OCI-LY7 (cell line): ENCODE measurements at regions not wholly inside any gene's neighbourhood (a gene's known extent, or its start where the extent isn't known, plus 50 kb on each side); places are given as distances from the start of the nearest gene placed in this dataset.

Source experiments
- BruUV-seq: library from RNA; stranded (reverse); fragments of 400-500 nt; replicated peaks from 2 replicates; lab custom pipeline; 2021; lab: Mats Ljungman, UMichigan
- CTCF ChIA-PET: fragments of 300-600 bp; sonication (Branson Sonifier 250); formaldehyde crosslinking; loops from one replicate; lab custom pipeline; 2022; ENCODE audit warnings: antibody characterized with exemption; ENCODE audit not compliant: unreplicated experiment; lab: Charles Lee
- POLR2A ChIA-PET: fragments of 300-600 bp; sonication (Branson Sonifier 250); formaldehyde crosslinking; loops from one replicate; lab custom pipeline; 2022; ENCODE audit warnings: antibody characterized with exemption; lab: Charles Lee
- DNase-seq: peaks from one replicate; pipeline ENCODE4 v3.0.0-alpha.2; 2015; ENCODE audit warnings: low spot score
- H2AFZ ChIP-seq: fragments of 200-600 bp; sonication (generic), shearing (Covaris generic); 2 replicates; pipeline ENCODE4 v1.6.1; 2014; ENCODE audit warnings: mild to moderate bottlenecking, antibody characterized with exemption, low read length, moderate library complexity
- H3K27ac ChIP-seq: fragments of 200-600 bp; sonication (generic); 2 replicates; pipeline ENCODE4 v1.5.1; 2014; ENCODE audit warnings: mixed run types, low read depth, mild to moderate bottlenecking, moderate library complexity, low read length, inconsistent platforms; ENCODE audit not compliant: poor library complexity, severe bottlenecking
- H3K36me3 ChIP-seq: fragments of 200-600 bp; sonication (generic); 2 replicates; pipeline ENCODE4 v1.6.1; 2014; ENCODE audit warnings: mild to moderate bottlenecking, antibody characterized with exemption, low read length, moderate library complexity, mixed read lengths; ENCODE audit not compliant: insufficient read depth
- H3K4me1 ChIP-seq: fragments of 200-600 bp; sonication (generic); 2 replicates; pipeline ENCODE4 v1.5.1; 2014; ENCODE audit warnings: mild to moderate bottlenecking, low read length; ENCODE audit not compliant: insufficient read depth, poor library complexity, severe bottlenecking
- H3K4me2 ChIP-seq: fragments of 200-600 bp; sonication (generic); 2 replicates; pipeline ENCODE4 v1.6.1; 2014; ENCODE audit warnings: mild to moderate bottlenecking, low read length
- H3K4me3 ChIP-seq: fragments of 200-600 bp; sonication (generic); 2 replicates; pipeline ENCODE4 v1.5.1; 2014; ENCODE audit warnings: mild to moderate bottlenecking, low read depth, low read length; ENCODE audit not compliant: poor library complexity, severe bottlenecking
- H3K79me2 ChIP-seq: fragments of 200-600 bp; sonication (generic); 2 replicates; pipeline ENCODE4 v1.6.1; 2016; ENCODE audit warnings: low read depth, mild to moderate bottlenecking, low read length, moderate library complexity, mixed read lengths; ENCODE audit not compliant: insufficient read depth
- H3K9me2 ChIP-seq: fragments of 200-600 bp; sonication (generic); 2 replicates; pipeline ENCODE4 v1.6.1; 2016; ENCODE audit warnings: mild to moderate bottlenecking, low read length, mixed read lengths; ENCODE audit not compliant: insufficient read depth
- H3K9me3 ChIP-seq: fragments of 200-600 bp; sonication (generic); 2 replicates; pipeline ENCODE4 v1.6.1; 2014; ENCODE audit warnings: mild to moderate bottlenecking, mixed run types, low read length, mixed read lengths
- H4K20me1 ChIP-seq: fragments of 200-600 bp; sonication (generic); 2 replicates; pipeline ENCODE4 v1.6.1; 2014; ENCODE audit warnings: mild to moderate bottlenecking, antibody characterized with exemption, low read length, moderate library complexity, mixed read lengths; ENCODE audit not compliant: insufficient read depth
- CTCF ChIP-seq: fragments of 200-600 bp; sonication (generic); conservative IDR thresholded peaks from 2 replicates; pipeline ENCODE4 v1.5.1; 2014; ENCODE audit warnings: mild to moderate bottlenecking, antibody characterized with exemption, low read length, moderate library complexity, mixed read lengths
- EZH2phosphoT487 ChIP-seq: fragments of 200-600 bp; sonication (generic); IDR thresholded peaks from 2 replicates; pipeline ENCODE4 v1.6.1; 2018; ENCODE audit warnings: low read depth, borderline replicate concordance, mild to moderate bottlenecking, mixed run types, antibody characterized with exemption, low read length, moderate library complexity, mixed read lengths
- intact Hi-C: fragments of 100-400 bp; cut with micrococcal nuclease; formaldehyde crosslinking; loops from one replicate; pipeline ENCODE4 v1.10.0; 2022; ENCODE audit not compliant: unreplicated experiment

DNA sequence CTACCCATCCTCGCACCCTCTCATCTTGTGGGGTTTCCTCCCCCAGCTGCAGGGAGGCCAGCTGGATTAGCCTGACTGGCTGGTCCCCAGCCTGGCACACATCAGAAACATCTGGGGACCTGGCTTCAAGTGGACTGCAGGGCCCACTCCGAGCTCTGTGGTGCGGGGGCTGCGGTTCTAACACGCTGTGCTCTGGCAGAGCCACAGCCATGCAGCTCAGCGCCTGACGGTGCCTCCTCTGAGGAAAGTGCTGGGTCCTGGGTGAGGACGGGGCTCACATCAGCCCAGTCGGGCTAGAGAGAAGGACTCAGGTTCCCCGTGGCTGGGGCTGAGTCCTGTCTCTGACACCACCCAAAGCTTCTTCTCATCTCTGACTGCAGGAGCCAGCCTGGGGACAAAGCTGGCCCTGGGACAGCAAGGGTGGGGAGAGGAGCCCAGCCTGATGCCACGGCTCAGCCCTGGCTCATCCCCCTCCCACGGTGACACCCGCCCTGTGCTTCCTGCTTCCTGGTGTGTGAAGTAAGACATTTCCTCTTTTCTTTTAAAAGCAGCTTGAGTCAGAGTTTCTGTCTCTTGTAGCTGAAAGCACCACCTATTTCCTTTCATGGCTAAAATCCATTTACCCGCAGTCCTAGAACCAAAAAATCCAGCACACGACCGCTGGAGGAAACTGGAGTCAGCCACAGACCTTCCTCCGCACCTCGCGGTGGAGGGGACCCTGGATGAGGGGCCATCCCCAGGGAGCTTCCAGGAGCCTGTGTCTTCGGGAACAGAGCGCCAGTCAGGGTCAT lies 127.4 kb upstream of the AFDN start:
- BruUV-seq = no TSS peak
- Histone ChIP-seq H2AFZ (peak overlapping the region; percentile 99), H3K4me3 (peak overlapping the region; percentile 42)

GRCh38 chr6:167700199-167700598 lies 126.5 kb upstream of the AFDN start:
- H4K20me1 ChIP-seq = no peaks in the 10 kb centered on the region
- ChIA-PET POLR2A (interaction anchor here (0.8 to 1.8 kb wide), 5 partner anchors 9 to 195 kb away, joined by 3 to 9 read pairs (median 5); no protein-coding TSS in a partner anchor), CTCF (no interaction called here)
- peak overlapping the region; percentile 99; the same call in 1 of the 2 replicates for H2AFZ ChIP-seq
- intact Hi-C loops = no loop called here
- TF ChIP-seq CTCF (no peak), EZH2phosphoT487 (no peak)
- H3K9me2 ChIP-seq = no peaks in the 10 kb centered on the region
- no peak overlapping the region for H3K27ac ChIP-seq
- peaks cover 13% of the 10 kb centered on the region for H3K4me1 ChIP-seq
- DNase-seq = no peak
- no TSS peak for BruUV-seq
- no peaks in the 10 kb centered on the region for H3K9me3 ChIP-seq
- no peaks in the 10 kb centered on the region for H3K79me2 ChIP-seq
- H3K4me2 ChIP-seq = no peak overlapping the region
- no peak overlapping the region for H3K4me3 ChIP-seq
- no peaks in the 10 kb centered on the region for H3K36me3 ChIP-seq

More for the DNA sequence above, 127.4 kb upstream of the AFDN start:
- Histone ChIP-seq H3K4me1 (peaks cover 13% of the 10 kb centered on the region), H3K9me3 (no peaks in the 10 kb centered on the region), H3K36me3 (no peaks in the 10 kb centered on the region), H3K4me2 (peak overlapping the region; percentile 72), H3K9me2 (no peaks in the 10 kb centered on the region), H3K27ac (peak overlapping the region; percentile 41), H4K20me1 (no peaks in the 10 kb centered on the region), H3K79me2 (no peaks in the 10 kb centered on the region)
- CTCF ChIA-PET = interaction anchor here (1.1 kb wide), 1 partner anchor 9 kb away, joined by 3 read pairs; no protein-coding TSS in a partner anchor
- POLR2A ChIA-PET = interaction anchor here (0.7 to 1.8 kb wide), 8 partner anchors 10 to 222 kb away, joined by 3 to 9 read pairs (median 4); no protein-coding TSS in a partner anchor
- TF ChIP-seq EZH2phosphoT487 (no peak), CTCF (no peak)
- intact Hi-C loops = no loop called here
- DNase-seq = peak; percentile 81
